BJ (cell line): ENCODE measurements at regions not wholly inside any gene's neighbourhood (a gene's known extent, or its start where the extent isn't known, plus 50 kb on each side); places are given as distances from the start of the nearest gene placed in this dataset.
"Not testable (repeated sequence)": the region's sequence is repeated elsewhere in the genome, so short reads cannot be mapped to it uniquely, and the experiment has no call there.

Source experiments
- CTCF ChIA-PET: fragments of 350-600 bp; formaldehyde crosslinking; extraction: SDS; loops from one replicate; lab custom pipeline; 2021; ENCODE audit warnings: antibody characterized with exemption, inconsistent platforms; lab: Yijun Ruan, JAX
- POLR2A ChIA-PET: fragments of 300-600 bp; sonication (Branson Sonifier 250); formaldehyde crosslinking; extraction: SDS; loops from one replicate; lab custom pipeline; 2021; ENCODE audit warnings: antibody characterized with exemption; lab: Charles Lee
- DNase-seq: peaks from one replicate; pipeline ENCODE4 v3.0.0-alpha.2; 2011; ENCODE audit warnings: low read depth
- H3K27me3 ChIP-seq: 2 replicates; pipeline ENCODE4 v1.6.0; 2011; ENCODE audit warnings: low read length; ENCODE audit not compliant: control insufficient read depth, insufficient read depth
- H3K36me3 ChIP-seq: 2 replicates; pipeline ENCODE4 v1.5.1; 2011; ENCODE audit warnings: low read length; ENCODE audit not compliant: control insufficient read depth, insufficient read depth
- H3K4me3 ChIP-seq: 2 replicates; pipeline ENCODE4 v1.5.1; 2011; ENCODE audit warnings: low read depth, mild to moderate bottlenecking, control low read depth, low read length
- CTCF ChIP-seq: IDR thresholded peaks from 2 replicates; pipeline ENCODE4 v1.5.1; 2011; ENCODE audit warnings: low read depth, mild to moderate bottlenecking, control low read depth, inconsistent platforms, low read length, moderate library complexity; ENCODE audit not compliant: insufficient read depth

GRCh38 chr17:20733923-20734322 is 154.4 kb downstream of the CDRT15L2 start:
- Histone ChIP-seq H3K36me3 (no peaks in the 10 kb centered on the region), H3K27me3 (no peaks in the 10 kb centered on the region), H3K4me3 (no peak overlapping the region)
- TF ChIP-seq CTCF, result no peak
- DNase-seq, result no peak
- ChIA-PET CTCF (no interaction called here), POLR2A (no interaction called here)

GRCh38 chr17:20735796-20736195 is 156.3 kb downstream of the CDRT15L2 start:
- H3K36me3 ChIP-seq, result no peaks in the 10 kb centered on the region
- ChIA-PET POLR2A (no interaction called here), CTCF (no interaction called here)
- H3K27me3 ChIP-seq, result no peaks in the 10 kb centered on the region
- no peak for DNase-seq
- no peak for TF ChIP-seq CTCF
- H3K4me3 ChIP-seq, result no peak overlapping the region

- H3K36me3 ChIP-seq, DNase-seq, POLR2A ChIA-PET, H3K27me3 ChIP-seq, CTCF ChIA-PET, H3K4me3 ChIP-seq: not testable (repeated sequence)
Measured at GRCh38 chr17:20737636-20738035, 158.1 kb downstream of the CDRT15L2 start.

- POLR2A ChIA-PET, result no interaction called here
- DNase-seq, result no peak
- Histone ChIP-seq H3K4me3 (no peak overlapping the region), H3K36me3 (no peaks in the 10 kb centered on the region), H3K27me3 (no peaks in the 10 kb centered on the region)
- CTCF ChIA-PET, result no interaction called here
- no peak for TF ChIP-seq CTCF
Measured at GRCh38 chr17:20771104-20771503, 191.6 kb downstream of the CDRT15L2 start.

GRCh38 chr17:20774472-20775135 is 195.1 kb downstream of the CDRT15L2 start:
- POLR2A ChIA-PET, result no interaction called here
- Histone ChIP-seq H3K36me3 (no peaks in the 10 kb centered on the region), H3K27me3 (no peaks in the 10 kb centered on the region), H3K4me3 (no peak overlapping the region)
- CTCF ChIA-PET, result no interaction called here
- no peak for TF ChIP-seq CTCF
- peak; percentile 9 for DNase-seq

- no peak for TF ChIP-seq CTCF
- ChIA-PET POLR2A (no interaction called here), CTCF (no interaction called here)
- DNase-seq, result no peak
- no peaks in the 10 kb centered on the region for H3K27me3 ChIP-seq
- no peaks in the 10 kb centered on the region for H3K36me3 ChIP-seq
- no peak overlapping the region for H3K4me3 ChIP-seq
Measured at GRCh38 chr17:20775331-20775730, 195.8 kb downstream of the CDRT15L2 start.
